Epithelial cell of proximal tubule (primary cell): ENCODE measurements at regions not wholly inside any gene's neighbourhood (a gene's known extent, or its start where the extent isn't known, plus 50 kb on each side); places are given as distances from the start of the nearest gene placed in this dataset.
"Not testable (repeated sequence)": the region's sequence is repeated elsewhere in the genome, so short reads cannot be mapped to it uniquely, and the experiment has no call there.

Experiments
- DNase-seq: peaks from one replicate; pipeline ENCODE4 v3.0.0-alpha.2; 2011; ENCODE audit warnings: low read depth
- H3K4me3 ChIP-seq: 2 replicates; pipeline ENCODE4 v1.5.1; 2011; ENCODE audit warnings: low read depth, mild to moderate bottlenecking, low read length
- CTCF ChIP-seq: conservative IDR thresholded peaks from 2 replicates; pipeline ENCODE4 v1.5.1; 2012; ENCODE audit warnings: low read depth, mild to moderate bottlenecking, low read length

- no peak overlapping the region for H3K4me3 ChIP-seq
- no peak for TF ChIP-seq CTCF
- no peak for DNase-seq
These were observed 420.3 kb upstream of the POM121L12 start for GRCh38 chr7:52615021-52615695.

- no peak overlapping the region for H3K4me3 ChIP-seq
- DNase-seq = no peak
- TF ChIP-seq CTCF = no peak
These were observed 425.9 kb upstream of the POM121L12 start for GRCh38 chr7:52609511-52609910.

DNA sequence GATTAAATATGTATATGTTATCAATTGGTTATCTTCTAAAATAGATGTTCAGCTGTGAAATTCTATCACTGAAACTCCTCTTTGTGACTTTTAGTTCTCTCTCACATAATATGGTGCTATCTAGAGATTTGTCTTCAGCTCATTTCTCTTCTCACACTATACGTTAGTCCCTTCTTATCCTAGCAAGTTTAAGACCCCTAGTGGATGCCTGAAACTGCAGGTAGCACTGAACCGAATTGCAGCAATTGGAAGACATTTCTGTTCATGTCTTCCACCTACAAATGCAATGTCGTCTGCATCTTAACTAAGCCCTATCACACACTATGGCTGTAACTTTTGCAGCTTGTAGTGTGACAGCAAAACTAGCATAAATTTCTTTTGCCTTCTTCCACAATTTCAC lies 442.7 kb upstream of the POM121L12 start:
- no peak overlapping the region for H3K4me3 ChIP-seq
- TF ChIP-seq CTCF = no peak
- DNase-seq = no peak

- DNase-seq = no peak
- no peak overlapping the region for H3K4me3 ChIP-seq
- TF ChIP-seq CTCF = no peak
These were observed 448.7 kb upstream of the POM121L12 start for GRCh38 chr7:52586704-52587103.

DNA sequence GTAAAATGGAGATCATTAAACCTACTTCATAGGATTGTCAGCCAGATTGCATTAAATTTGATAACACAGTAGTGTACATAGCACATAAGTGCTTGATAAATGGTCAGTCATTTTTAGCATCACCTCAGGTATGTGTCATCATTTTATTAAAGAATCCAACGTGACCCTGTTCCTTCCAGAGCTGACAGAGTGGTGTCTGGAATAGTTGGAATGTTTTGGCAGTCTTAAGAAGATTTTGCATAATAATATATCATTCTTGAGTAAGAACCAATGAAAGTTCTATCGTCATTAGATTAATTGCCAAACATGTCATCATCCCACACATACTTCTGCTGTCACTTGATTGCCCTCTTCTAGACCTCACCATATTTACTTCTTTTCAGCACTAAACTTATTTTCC lies 451.4 kb upstream of the POM121L12 start:
- no peak overlapping the region for H3K4me3 ChIP-seq
- TF ChIP-seq CTCF = no peak
- DNase-seq = no peak

DNA sequence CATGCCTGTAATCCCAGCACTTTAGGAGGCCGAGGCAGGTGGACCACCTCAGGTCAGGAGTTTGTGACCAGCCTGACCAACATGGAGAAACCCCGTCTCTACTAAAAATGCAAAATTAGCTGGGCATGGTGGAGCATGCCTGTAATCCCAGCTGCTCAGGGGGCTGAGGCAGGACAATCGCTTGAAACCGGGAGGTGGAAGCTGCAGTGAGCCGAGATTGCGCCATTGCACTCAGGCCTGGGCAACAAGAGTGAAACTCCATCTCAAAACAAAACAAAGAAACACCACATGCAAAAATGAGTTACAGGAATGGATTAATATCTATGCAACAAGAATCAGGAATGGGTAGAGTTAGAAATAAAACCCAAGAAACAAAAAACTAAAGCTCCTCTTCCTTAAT lies 462.3 kb upstream of the POM121L12 start:
- H3K4me3 ChIP-seq, DNase-seq: not testable (repeated sequence)

DNA sequence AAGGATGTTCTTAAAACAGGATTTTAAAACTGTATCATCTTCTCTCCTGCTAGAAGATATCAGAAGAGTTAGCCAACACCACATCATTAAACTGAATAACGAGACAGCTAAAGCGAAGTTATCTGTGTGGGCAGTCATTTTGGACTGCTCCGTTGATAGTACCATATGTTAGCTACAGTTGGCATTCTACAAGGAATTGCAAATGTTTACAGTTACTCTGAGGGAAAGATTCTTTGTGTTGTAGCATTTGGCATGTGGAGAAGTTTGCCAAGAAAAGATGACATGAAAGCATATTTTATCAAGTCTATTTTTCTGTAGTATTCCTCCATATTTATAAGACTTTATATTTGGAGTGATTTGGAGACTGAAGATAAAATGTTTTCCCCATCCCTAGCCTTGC lies 464.4 kb upstream of the POM121L12 start:
- H3K4me3 ChIP-seq = no peak overlapping the region
- DNase-seq = no peak
- no peak for TF ChIP-seq CTCF

DNA sequence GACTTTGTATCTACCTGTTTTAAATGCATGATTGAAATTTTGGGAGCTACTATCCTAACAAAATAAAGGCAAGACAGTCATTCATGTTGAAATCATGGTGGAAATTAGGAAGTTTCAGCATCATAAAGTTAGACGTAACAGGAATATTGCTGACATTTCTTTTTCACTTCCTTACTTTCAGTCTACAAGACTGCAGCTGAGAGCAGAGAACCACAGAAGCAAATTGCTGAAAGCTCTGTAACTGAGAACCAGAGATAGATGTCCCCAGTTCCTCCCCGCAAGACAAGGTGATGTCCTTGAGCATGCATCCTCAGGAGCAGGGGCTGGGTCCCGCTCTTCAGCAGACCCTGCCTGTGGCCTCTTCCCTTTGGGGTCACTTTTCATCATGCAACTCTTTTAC lies 466.3 kb upstream of the POM121L12 start:
- no peak for DNase-seq
- TF ChIP-seq CTCF = no peak
- H3K4me3 ChIP-seq = no peak overlapping the region
